GM10248 (cell line): ENCODE measurements at regions not wholly inside any gene's neighbourhood (a gene's known extent, or its start where the extent isn't known, plus 50 kb on each side); places are given as distances from the start of the nearest gene placed in this dataset.

Experiments
- CTCF ChIA-PET: fragments of 300-600 bp; sonication (Branson Sonifier 250); formaldehyde crosslinking; extraction: SDS; loops from one replicate; lab custom pipeline; 2021; ENCODE audit warnings: antibody characterized with exemption; lab: Yijun Ruan, JAX
- POLR2A ChIA-PET: fragments of 350-650 bp; sonication (Branson Sonifier 250); formaldehyde crosslinking; extraction: SDS; loops from one replicate; lab custom pipeline; 2020; ENCODE audit warnings: antibody characterized with exemption; lab: Yijun Ruan, JAX
- DNase-seq: peaks from one replicate; pipeline ENCODE4 v3.0.0; 2012; ENCODE audit errors: extremely low spot score
- TF ChIP-seq, protein P1 (sequence below): IDR thresholded peaks from 2 replicates; pipeline ENCODE4 v1.5.1; 2012; ENCODE audit warnings: mild to moderate bottlenecking, low read depth; ENCODE audit errors: extremely low read depth, missing control alignments, control extremely low read depth

DNA sequence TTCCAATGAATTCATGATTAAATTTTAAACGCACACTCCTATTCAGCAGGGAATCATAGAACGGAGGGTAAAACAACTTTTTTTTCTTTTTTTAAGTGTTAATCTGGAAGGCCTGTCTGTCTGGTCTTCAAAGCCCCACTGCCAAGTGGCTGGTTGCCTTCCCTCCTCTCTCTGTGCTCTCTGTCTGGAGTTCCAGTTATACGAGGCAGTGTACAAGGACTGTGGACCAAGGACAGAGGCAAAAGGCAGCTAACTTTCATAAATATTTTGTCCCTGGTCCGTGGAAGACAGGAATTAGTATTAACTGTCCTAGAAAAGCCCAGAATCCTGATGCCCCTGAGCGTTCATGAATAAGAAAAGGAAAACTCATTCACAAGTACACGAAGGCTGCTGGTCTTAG lies 164.0 kb upstream of the E2F8 start:
- DNase-seq, result no peak
- ChIA-PET POLR2A (no interaction called here), CTCF (interaction anchor here (1.1 kb wide), 1 partner anchor 43 kb away, joined by 3 read pairs; no protein-coding TSS in a partner anchor)
- TF ChIP-seq, protein P1, sequence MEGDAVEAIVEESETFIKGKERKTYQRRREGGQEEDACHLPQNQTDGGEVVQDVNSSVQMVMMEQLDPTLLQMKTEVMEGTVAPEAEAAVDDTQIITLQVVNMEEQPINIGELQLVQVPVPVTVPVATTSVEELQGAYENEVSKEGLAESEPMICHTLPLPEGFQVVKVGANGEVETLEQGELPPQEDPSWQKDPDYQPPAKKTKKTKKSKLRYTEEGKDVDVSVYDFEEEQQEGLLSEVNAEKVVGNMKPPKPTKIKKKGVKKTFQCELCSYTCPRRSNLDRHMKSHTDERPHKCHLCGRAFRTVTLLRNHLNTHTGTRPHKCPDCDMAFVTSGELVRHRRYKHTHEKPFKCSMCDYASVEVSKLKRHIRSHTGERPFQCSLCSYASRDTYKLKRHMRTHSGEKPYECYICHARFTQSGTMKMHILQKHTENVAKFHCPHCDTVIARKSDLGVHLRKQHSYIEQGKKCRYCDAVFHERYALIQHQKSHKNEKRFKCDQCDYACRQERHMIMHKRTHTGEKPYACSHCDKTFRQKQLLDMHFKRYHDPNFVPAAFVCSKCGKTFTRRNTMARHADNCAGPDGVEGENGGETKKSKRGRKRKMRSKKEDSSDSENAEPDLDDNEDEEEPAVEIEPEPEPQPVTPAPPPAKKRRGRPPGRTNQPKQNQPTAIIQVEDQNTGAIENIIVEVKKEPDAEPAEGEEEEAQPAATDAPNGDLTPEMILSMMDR, result no peak

DNA sequence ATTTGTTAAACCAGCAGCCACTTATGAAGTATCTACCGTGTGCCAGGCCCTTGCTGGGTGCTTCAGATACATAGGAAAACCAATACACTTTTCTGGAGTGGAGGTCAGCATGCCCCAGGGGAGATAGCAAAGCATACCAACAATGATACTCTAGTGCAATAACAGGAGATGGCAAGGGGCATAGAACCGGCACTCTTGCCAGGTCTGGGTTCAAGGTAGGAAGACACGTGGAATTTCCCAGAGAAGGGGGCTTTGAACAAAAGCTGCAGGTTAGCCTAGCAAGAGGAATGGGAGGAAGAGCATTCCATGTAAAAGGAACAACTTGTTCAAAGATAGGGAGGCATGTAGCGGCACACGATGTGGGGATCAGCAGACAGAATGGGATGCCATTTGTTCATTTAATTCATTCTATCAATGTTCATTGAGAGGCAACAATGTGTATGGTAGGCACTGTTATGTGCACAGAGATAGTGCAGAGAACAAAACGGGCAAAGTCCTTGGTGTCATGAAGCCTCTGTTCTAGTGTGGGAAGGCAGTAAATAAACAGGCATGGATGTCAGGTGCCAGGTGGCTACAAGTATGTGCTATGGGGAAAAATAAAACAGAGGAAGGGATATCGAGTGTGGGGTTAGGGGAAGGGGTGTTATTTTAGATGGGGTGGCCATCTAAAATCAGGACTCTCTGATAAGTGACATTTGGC lies 162.6 kb upstream of the E2F8 start:
- ChIA-PET POLR2A (no interaction called here), CTCF (no interaction called here)
- TF ChIP-seq, protein P1, result no peak

DNA sequence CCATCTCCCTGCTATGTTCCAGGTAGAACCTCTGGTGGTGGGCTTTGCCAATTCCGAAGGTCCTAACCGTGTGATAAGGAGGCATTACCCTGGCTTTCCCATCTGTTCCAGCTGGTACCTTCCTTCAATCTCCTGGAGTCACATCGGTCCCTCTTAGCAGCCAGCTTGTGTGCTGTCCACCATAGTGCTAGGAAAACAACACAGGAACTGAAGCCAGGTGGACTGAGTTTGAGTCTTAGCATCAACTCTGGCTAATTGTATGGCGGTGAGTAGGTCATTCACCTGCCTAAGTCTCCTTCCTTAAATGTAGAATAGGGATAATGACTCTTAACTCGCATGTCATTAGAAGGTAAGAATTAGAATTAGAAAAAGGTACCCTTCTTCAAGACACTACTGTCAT lies 159.6 kb upstream of the E2F8 start:
- ChIA-PET CTCF (interaction anchor here (1.4 to 1.8 kb wide), 2 partner anchors 9 to 36 kb away, joined by 4 read pairs; no protein-coding TSS in a partner anchor), POLR2A (no interaction called here)
- DNase-seq, result no peak
- TF ChIP-seq, protein P1, result no peak

More for the DNA sequence above, 162.6 kb upstream of the E2F8 start:
- DNase-seq, result no peak

DNA sequence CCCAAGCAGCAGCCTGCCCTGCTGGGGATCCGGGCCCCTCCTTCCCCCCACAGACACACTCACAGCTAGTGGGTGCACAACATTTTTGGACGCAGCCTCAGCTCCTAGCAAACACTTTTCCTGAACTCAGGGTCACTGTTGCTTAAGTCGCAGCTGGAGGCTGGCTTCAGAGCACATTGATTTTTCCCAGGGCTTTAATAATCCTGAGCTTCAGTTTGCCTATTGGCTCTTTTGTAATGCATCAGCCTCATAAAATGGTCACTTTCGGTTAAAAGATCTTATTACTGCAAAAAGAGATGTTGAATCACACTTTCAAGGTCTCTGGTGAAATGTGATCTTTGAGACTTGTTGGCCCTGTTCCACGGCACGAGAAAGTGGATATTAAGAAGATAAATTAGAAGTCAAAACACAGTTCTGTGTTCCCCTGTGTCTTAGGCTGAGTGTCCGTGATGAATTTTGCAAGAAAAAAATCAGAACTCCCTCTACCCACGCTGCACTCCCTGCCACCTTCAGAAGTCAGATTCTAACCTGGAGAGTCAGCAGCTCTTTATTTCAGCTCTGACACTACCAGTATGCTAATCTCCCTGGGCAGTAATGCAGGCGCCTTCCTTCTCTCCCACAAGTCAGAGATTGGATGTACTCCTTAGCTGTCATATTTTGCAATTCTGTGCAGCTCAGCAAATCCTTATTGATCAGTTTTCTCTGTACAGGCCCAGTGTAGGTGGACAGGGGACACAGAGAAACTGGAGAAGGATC lies 158.2 kb upstream of the E2F8 start:
- TF ChIP-seq, protein P1, result no peak
- ChIA-PET POLR2A (no interaction called here), CTCF (interaction anchor here (0.9 to 1.8 kb wide), 3 partner anchors 12 to 139 kb away, joined by 4 to 5 read pairs (median 4); no protein-coding TSS in a partner anchor)
- DNase-seq, result no peak

DNA sequence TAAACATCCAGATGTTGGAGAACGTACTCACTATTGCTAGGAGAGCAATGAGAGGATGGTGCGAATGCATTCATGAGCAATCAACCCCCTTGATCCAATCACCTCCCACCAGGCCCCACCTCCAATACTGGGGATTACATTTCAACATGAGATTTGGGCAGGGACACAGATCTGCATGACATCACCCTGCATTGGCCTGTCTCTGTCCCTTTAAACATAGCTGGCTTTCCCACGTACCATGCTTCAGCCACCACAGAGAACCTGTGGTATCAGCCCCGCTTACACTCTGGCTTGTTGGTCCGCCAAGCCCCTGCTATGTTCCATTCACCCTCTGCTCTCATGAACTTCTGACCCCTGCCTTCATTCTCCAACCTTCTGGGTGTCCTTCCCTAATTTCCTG lies 157.5 kb upstream of the E2F8 start:
- POLR2A ChIA-PET, result no interaction called here
- CTCF ChIA-PET, result interaction anchor here (0.9 to 1.2 kb wide), 2 partner anchors 13 to 165 kb away, joined by 3 to 5 read pairs; no protein-coding TSS in a partner anchor
- DNase-seq, result no peak
- TF ChIP-seq, protein P1, result no peak

DNA sequence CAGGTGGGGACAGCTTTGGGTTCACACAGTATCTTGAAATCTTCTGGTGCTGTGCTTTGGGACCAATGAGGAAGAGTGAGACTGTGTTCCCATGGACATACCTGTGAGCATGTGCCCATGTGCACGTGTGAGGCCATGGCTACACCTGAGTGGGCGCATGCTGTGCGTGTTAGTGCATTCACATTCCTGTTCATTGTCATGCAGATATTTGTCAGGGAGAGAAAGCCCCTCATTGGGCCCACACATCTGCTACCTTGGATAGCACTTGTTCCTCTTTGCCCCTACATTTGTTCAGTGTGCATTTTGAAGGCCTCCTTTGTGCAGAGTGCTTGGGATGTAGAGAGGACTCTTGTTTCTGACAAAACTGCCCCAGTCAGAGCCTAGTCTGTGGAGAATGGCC lies 154.3 kb upstream of the E2F8 start:
- CTCF ChIA-PET, result interaction anchor here (1.2 kb wide), 1 partner anchor 15 kb away, joined by 3 read pairs; no protein-coding TSS in a partner anchor
- POLR2A ChIA-PET, result no interaction called here
- TF ChIP-seq, protein P1, result no peak
- DNase-seq, result no peak
